ENCODE measurements at regions not wholly inside any gene's neighbourhood (a gene's known extent, or its start where the extent isn't known, plus 50 kb on each side); places are given as distances from the start of the nearest gene placed in this dataset.

- no peak for TF ChIP-seq EZH2 (IDR thresholded peaks at IDR 0.05; ENCODE audit: low read length, missing control alignments)
- TF ChIP-seq CTCF (conservative IDR thresholded peaks at IDR 0.05 in 1 of 2, IDR thresholded peaks at IDR 0.05 in 1 of 2; ENCODE audit: low read depth in 1 of 2, low read length in 2 of 2), result no peak
Measured at GRCh38 chr4:153107246-153107645, 97.0 kb upstream of the TRIM2 start.
